HL-60 (cell line): ENCODE measurements at regions not wholly inside any gene's neighbourhood (a gene's known extent, or its start where the extent isn't known, plus 50 kb on each side); places are given as distances from the start of the nearest gene placed in this dataset.

Experiments used
- DNase-seq, 2 experiments: peaks; one replicate each; pipeline ENCODE4 v3.0.0-alpha.2; 2010 to 2020; ENCODE audit warnings: low read depth in 1 of 2, low spot score in 1 of 2
- H3K27ac ChIP-seq: fragments of 250-450 bp; sonication (Bioruptor Pico); replicated peaks from 2 replicates; pipeline ENCODE4 v1.5.1; 2020; ENCODE audit warnings: mild to moderate bottlenecking, moderate library complexity
- H3K27me3 ChIP-seq: fragments of 250-450 bp; sonication (Bioruptor Pico); 2 replicates; pipeline ENCODE4 v1.5.1; 2021; ENCODE audit warnings: mild to moderate bottlenecking, moderate library complexity; ENCODE audit not compliant: insufficient read depth, poor library complexity, severe bottlenecking
- H3K4me3 ChIP-seq: replicated peaks from 2 replicates; pipeline ENCODE4 v1.5.1; 2011; ENCODE audit warnings: mild to moderate bottlenecking, control low read depth, low read length; ENCODE audit not compliant: insufficient read depth
- GABPA ChIP-seq: IDR thresholded peaks from 2 replicates; pipeline ENCODE4 v1.6.1; 2012; ENCODE audit warnings: low read depth
- POLR2AphosphoS5 ChIP-seq: IDR thresholded peaks from 2 replicates; pipeline ENCODE4 v1.6.1; 2012; ENCODE audit warnings: low read depth
- SPI1 ChIP-seq: IDR thresholded peaks from 2 replicates; pipeline ENCODE4 v1.6.1; 2012; ENCODE audit warnings: low read depth, mild to moderate bottlenecking, borderline replicate concordance
- TF ChIP-seq, protein P1 (sequence below): IDR thresholded peaks from one replicate; pipeline ENCODE4 v1.5.1; 2011; ENCODE audit warnings: low read length, control low read depth, inconsistent platforms; ENCODE audit not compliant: insufficient read depth
- TF ChIP-seq, protein P2 (sequence below): IDR thresholded peaks from 2 replicates; pipeline ENCODE4 v1.6.1; 2012; ENCODE audit warnings: low read depth; ENCODE audit not compliant: insufficient replicate concordance

DNA sequence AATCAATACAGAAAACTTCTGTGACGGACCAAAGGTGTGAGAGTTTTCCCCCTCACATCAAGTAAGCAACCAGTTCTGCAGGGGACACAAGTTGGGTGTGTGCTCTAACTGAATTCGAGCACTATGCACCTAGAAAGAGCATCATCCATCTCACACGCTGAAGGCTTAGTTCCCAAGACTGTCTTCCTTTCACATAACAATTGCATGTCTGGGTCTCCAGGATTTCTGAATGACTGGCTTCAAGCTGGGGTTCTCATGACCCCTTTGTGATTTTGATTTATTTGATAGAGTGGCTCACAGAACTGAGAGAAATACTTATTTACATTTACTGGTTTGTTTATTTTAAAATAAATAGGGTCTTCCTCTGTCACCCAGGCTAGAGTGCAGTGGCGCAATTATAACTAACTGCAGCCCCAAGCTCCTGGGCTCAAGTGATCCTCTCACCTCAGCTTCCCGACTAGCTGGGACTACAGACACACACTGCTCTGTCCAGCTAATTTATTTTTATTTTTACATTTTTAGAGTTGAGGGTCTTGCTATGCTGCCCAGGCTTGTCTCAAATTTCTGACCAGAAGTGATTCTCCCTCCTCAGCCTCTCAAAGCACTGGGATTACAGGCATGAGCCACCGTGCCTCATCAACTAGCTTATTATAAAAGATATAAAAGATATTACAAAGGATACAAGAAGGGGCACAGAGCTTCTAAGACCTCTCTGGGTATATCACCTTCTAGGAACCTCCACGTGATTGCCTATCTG, 316.7 kb upstream of the CDH12 start:
- TF ChIP-seq, protein P1, sequence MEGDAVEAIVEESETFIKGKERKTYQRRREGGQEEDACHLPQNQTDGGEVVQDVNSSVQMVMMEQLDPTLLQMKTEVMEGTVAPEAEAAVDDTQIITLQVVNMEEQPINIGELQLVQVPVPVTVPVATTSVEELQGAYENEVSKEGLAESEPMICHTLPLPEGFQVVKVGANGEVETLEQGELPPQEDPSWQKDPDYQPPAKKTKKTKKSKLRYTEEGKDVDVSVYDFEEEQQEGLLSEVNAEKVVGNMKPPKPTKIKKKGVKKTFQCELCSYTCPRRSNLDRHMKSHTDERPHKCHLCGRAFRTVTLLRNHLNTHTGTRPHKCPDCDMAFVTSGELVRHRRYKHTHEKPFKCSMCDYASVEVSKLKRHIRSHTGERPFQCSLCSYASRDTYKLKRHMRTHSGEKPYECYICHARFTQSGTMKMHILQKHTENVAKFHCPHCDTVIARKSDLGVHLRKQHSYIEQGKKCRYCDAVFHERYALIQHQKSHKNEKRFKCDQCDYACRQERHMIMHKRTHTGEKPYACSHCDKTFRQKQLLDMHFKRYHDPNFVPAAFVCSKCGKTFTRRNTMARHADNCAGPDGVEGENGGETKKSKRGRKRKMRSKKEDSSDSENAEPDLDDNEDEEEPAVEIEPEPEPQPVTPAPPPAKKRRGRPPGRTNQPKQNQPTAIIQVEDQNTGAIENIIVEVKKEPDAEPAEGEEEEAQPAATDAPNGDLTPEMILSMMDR, result no peak
- TF ChIP-seq SPI1 (no peak), POLR2AphosphoS5 (no peak), GABPA (no peak)
- TF ChIP-seq, protein P2, sequence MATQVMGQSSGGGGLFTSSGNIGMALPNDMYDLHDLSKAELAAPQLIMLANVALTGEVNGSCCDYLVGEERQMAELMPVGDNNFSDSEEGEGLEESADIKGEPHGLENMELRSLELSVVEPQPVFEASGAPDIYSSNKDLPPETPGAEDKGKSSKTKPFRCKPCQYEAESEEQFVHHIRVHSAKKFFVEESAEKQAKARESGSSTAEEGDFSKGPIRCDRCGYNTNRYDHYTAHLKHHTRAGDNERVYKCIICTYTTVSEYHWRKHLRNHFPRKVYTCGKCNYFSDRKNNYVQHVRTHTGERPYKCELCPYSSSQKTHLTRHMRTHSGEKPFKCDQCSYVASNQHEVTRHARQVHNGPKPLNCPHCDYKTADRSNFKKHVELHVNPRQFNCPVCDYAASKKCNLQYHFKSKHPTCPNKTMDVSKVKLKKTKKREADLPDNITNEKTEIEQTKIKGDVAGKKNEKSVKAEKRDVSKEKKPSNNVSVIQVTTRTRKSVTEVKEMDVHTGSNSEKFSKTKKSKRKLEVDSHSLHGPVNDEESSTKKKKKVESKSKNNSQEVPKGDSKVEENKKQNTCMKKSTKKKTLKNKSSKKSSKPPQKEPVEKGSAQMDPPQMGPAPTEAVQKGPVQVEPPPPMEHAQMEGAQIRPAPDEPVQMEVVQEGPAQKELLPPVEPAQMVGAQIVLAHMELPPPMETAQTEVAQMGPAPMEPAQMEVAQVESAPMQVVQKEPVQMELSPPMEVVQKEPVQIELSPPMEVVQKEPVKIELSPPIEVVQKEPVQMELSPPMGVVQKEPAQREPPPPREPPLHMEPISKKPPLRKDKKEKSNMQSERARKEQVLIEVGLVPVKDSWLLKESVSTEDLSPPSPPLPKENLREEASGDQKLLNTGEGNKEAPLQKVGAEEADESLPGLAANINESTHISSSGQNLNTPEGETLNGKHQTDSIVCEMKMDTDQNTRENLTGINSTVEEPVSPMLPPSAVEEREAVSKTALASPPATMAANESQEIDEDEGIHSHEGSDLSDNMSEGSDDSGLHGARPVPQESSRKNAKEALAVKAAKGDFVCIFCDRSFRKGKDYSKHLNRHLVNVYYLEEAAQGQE, result no peak
- DNase-seq, result no peak
- no peak overlapping the region for H3K27ac ChIP-seq

DNA sequence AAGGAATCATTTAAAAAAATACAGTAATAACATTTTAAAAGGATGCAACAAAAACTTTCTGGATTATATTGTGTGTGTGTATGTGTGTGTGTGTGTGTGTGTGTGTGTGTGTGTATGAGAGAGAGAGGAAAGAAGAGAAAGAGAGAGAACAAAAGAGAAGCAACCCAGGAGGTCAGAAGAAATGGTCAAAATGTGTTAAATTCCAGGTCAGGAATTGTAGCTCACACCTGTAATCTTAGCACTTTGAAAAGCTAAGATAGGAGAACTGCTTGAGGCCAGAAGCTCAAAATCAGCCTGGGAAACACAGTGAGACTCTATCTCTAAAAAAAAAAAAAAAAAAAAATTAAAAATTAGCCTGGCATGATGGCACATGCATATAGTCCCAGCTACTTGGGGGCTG, 311.8 kb upstream of the CDH12 start:
- H3K4me3 ChIP-seq, result no peak overlapping the region
- no peak overlapping the region for H3K27ac ChIP-seq
- H3K27me3 ChIP-seq, result no peaks in the 10 kb centered on the region
- TF ChIP-seq GABPA, result no peak
- TF ChIP-seq, protein P2, result no peak
- TF ChIP-seq POLR2AphosphoS5, result no peak
- TF ChIP-seq, protein P1, result no peak
- no peak for TF ChIP-seq SPI1
- DNase-seq, result no peak

More for the DNA sequence above, 316.7 kb upstream of the CDH12 start:
- Histone ChIP-seq H3K27me3 (no peaks in the 10 kb centered on the region), H3K4me3 (no peak overlapping the region)

DNA sequence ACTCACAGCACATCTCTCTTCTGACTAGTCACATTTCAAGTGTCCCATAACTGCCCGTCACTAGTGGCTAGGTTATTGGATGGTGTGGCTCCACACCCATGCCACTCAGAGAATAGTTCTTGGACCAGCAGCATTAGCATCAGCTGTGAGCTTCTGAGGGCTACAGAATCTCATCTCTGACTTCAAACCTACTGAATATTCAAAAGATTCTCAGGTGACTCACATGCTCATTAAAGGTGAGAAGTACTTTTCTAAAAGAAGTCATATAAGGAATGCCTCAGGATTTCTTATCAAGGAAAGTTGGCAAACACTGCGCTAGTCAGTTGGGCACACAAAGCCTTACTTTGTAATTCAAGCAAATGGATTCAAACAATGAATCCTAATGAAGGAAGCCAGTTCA, 305.0 kb upstream of the CDH12 start:
- no peak for DNase-seq
- H3K4me3 ChIP-seq, result no peak overlapping the region
- no peak overlapping the region for H3K27ac ChIP-seq
- no peaks in the 10 kb centered on the region for H3K27me3 ChIP-seq
- TF ChIP-seq, protein P2, result no peak
- TF ChIP-seq GABPA, result no peak
- no peak for TF ChIP-seq POLR2AphosphoS5
- no peak for TF ChIP-seq SPI1
- TF ChIP-seq, protein P1, result no peak
